ENCODE measurements at regions not wholly inside any gene's neighbourhood (a gene's known extent, or its start where the extent isn't known, plus 50 kb on each side); places are given as distances from the start of the nearest gene placed in this dataset.

DNA sequence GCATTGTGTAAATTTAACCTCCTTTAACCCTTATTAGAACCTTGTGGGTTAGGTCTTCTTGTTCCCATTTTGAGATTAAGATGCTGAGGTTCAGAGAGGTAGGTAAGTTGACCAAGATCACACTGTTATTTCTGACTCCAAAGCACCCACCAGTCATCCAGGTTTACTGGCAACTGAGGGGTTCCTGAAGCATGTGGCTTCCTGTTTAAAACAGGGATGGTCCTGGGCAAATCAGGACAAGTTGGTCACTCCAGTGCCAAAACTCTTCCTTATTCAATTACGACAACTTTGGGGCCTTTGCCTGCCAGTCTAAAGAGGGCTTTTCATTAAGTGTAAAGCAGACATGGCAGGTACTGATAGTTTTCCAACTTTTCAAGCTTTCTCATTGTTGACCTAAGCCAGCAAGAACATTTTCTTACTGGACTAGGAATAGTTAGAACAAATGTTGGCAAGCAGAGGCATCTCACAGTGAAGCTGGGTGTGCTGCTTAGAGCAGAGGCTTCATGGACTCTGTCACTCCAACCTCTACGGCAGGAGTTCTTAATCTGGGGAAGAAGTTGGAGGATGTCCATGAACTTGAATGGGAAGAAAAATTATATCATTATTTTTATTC is 149.4 kb upstream of the ADAMTS9 start (continued):
- TF ChIP-seq NFYA (IDR thresholded peaks at IDR 0.05; ENCODE audit: borderline replicate concordance, low read depth, low read length), result no peak
- TF ChIP-seq CBFB (IDR thresholded peaks at IDR 0.05; ENCODE audit: low read depth), result no peak
- TF ChIP-seq, protein P1, sequence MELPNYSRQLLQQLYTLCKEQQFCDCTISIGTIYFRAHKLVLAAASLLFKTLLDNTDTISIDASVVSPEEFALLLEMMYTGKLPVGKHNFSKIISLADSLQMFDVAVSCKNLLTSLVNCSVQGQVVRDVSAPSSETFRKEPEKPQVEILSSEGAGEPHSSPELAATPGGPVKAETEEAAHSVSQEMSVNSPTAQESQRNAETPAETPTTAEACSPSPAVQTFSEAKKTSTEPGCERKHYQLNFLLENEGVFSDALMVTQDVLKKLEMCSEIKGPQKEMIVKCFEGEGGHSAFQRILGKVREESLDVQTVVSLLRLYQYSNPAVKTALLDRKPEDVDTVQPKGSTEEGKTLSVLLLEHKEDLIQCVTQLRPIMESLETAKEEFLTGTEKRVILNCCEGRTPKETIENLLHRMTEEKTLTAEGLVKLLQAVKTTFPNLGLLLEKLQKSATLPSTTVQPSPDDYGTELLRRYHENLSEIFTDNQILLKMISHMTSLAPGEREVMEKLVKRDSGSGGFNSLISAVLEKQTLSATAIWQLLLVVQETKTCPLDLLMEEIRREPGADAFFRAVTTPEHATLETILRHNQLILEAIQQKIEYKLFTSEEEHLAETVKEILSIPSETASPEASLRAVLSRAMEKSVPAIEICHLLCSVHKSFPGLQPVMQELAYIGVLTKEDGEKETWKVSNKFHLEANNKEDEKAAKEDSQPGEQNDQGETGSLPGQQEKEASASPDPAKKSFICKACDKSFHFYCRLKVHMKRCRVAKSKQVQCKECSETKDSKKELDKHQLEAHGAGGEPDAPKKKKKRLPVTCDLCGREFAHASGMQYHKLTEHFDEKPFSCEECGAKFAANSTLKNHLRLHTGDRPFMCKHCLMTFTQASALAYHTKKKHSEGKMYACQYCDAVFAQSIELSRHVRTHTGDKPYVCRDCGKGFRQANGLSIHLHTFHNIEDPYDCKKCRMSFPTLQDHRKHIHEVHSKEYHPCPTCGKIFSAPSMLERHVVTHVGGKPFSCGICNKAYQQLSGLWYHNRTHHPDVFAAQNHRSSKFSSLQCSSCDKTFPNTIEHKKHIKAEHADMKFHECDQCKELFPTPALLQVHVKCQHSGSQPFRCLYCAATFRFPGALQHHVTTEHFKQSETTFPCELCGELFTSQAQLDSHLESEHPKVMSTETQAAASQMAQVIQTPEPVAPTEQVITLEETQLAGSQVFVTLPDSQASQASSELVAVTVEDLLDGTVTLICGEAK (IDR thresholded peaks at IDR 0.05; ENCODE audit: borderline replicate concordance), result no peak
- no peak for TF ChIP-seq RAD51 (IDR thresholded peaks at IDR 0.05)
- TF ChIP-seq, protein P2, sequence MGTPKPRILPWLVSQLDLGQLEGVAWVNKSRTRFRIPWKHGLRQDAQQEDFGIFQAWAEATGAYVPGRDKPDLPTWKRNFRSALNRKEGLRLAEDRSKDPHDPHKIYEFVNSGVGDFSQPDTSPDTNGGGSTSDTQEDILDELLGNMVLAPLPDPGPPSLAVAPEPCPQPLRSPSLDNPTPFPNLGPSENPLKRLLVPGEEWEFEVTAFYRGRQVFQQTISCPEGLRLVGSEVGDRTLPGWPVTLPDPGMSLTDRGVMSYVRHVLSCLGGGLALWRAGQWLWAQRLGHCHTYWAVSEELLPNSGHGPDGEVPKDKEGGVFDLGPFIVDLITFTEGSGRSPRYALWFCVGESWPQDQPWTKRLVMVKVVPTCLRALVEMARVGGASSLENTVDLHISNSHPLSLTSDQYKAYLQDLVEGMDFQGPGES (IDR thresholded peaks at IDR 0.05), result no peak

DNA sequence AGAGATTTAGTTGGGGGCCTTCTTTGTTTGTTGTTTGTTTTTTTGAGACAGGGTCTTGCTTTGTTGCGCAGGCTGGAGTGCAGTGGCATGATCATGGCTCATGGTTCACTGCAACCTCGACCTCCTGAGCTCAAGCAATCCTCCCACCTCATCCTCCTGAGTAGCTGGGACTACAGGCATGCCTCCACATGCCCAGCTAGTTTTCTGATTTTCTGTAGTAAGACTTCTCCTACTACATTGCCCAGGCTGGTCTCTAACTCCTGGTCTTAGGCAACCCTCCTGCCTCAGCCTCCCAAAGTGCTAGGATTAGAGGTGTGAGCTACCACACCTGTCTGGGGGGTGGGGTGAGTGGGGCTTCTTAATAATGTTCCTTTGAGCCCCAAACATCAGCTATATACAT is 148.3 kb upstream of the ADAMTS9 start:
- ChIA-PET POLR2A (no interaction called here), SMC1A (ENCODE audit: uncharacterized antibody, unreplicated experiment) (interaction anchor here (0.7 kb wide), 1 partner anchor 13 kb away, joined by 3 read pairs; no protein-coding TSS in a partner anchor), CTCF (interaction anchor here (1.2 kb wide), 1 partner anchor 314 kb away, joined by 3 read pairs; no protein-coding TSS in a partner anchor), RAD21 (ENCODE audit: unreplicated experiment) (interaction anchor here (0.5 kb wide), 1 partner anchor 109 kb away, joined by 3 read pairs; no protein-coding TSS in a partner anchor)
- H3K9ac ChIP-seq (ENCODE audit: control insufficient read depth, insufficient read depth, low read length), result no peak overlapping the region
- no peaks in the 10 kb centered on the region for H3K4me1 ChIP-seq (ENCODE audit: control insufficient read depth, insufficient read depth, low read length)
- no peaks in the 10 kb centered on the region for H3K27me3 ChIP-seq (replicated peaks in 1 of 2; ENCODE audit: control insufficient read depth in 2 of 2, insufficient read depth in 2 of 2, low read length in 1 of 2)
- no peaks in the 10 kb centered on the region for H3K79me2 ChIP-seq (ENCODE audit: control insufficient read depth, insufficient read depth, low read length)
- no peak for FAIRE-seq
- no peak for ATAC-seq
- intact Hi-C loops (cut with micrococcal nuclease; ENCODE audit: unreplicated experiment), result no loop called here
- WGBS (ENCODE audit: insufficient coverage, insufficient replicate concordance, low lambda C conversion rate, missing lambda C conversion rate), result 0% methylated on average over 2 of the region's 2 CpGs
- no peak for DNase-seq (ENCODE audit: low read depth, low spot score)
- H3K27ac ChIP-seq (ENCODE audit: control insufficient read depth, insufficient read depth), result no peak overlapping the region
- no peaks in the 10 kb centered on the region for H3K36me3 ChIP-seq (ENCODE audit: control insufficient read depth in 2 of 2, insufficient read depth in 2 of 2, low read length in 1 of 2)
- no TSS peak for BruUV-seq (replicated peaks)
- no peak overlapping the region for H2AFZ ChIP-seq (ENCODE audit: control insufficient read depth, low read depth, low read length)
- in situ Hi-C loops (cut with MboI), result no loop called here
- H3K4me3 ChIP-seq, result no peak overlapping the region
- no peaks in the 10 kb centered on the region for H3K9me3 ChIP-seq (replicated peaks; ENCODE audit: control insufficient read depth, insufficient read depth, low read length)
- H4K20me1 ChIP-seq (ENCODE audit: control insufficient read depth, insufficient read depth), result no peaks in the 10 kb centered on the region
- no peak overlapping the region for H3K4me2 ChIP-seq (ENCODE audit: control insufficient read depth, insufficient read depth)
- TF ChIP-seq, protein P2 (IDR thresholded peaks at IDR 0.05), result no peak
- TF ChIP-seq EED (IDR thresholded peaks at IDR 0.05; ENCODE audit: low read depth) (no peak), TBL1XR1 (IDR thresholded peaks at IDR 0.05; ENCODE audit: low read depth, low read length) (no peak), NFIC (IDR thresholded peaks at IDR 0.05; ENCODE audit: low read depth, low read length) (no peak), SIN3A (IDR thresholded peaks at IDR 0.05; ENCODE audit: low read depth, low read length) (no peak), ESRRA (IDR thresholded peaks at IDR 0.05; ENCODE audit: low read length) (no peak), SPI1 (IDR thresholded peaks at IDR 0.05; ENCODE audit: borderline replicate concordance, insufficient read depth, low read depth, low read length) (no peak), CREB1 (IDR thresholded peaks at IDR 0.05; ENCODE audit: low read depth) (no peak), MEF2B (IDR thresholded peaks at IDR 0.05; ENCODE audit: partially characterized antibody, poor library complexity, severe bottlenecking) (no peak), IRF4 (IDR thresholded peaks at IDR 0.05; ENCODE audit: low read depth, low read length) (no peak), ZZZ3 (IDR thresholded peaks at IDR 0.05; ENCODE audit: control insufficient read depth, insufficient read length, low read depth) (no peak)
- TF ChIP-seq, protein P3, sequence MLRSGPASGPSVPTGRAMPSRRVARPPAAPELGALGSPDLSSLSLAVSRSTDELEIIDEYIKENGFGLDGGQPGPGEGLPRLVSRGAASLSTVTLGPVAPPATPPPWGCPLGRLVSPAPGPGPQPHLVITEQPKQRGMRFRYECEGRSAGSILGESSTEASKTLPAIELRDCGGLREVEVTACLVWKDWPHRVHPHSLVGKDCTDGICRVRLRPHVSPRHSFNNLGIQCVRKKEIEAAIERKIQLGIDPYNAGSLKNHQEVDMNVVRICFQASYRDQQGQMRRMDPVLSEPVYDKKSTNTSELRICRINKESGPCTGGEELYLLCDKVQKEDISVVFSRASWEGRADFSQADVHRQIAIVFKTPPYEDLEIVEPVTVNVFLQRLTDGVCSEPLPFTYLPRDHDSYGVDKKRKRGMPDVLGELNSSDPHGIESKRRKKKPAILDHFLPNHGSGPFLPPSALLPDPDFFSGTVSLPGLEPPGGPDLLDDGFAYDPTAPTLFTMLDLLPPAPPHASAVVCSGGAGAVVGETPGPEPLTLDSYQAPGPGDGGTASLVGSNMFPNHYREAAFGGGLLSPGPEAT (IDR thresholded peaks at IDR 0.05; ENCODE audit: low read depth), result no peak

All from GM12878 (cell line).